GM19395 (cell line): ENCODE measurements at regions not wholly inside any gene's neighbourhood (a gene's known extent, or its start where the extent isn't known, plus 50 kb on each side); places are given as distances from the start of the nearest gene placed in this dataset.
"Not testable (repeated sequence)": the region's sequence is repeated elsewhere in the genome, so short reads cannot be mapped to it uniquely, and the experiment has no call there.

Experiments used
- ATAC-seq: cut with Tn5 transposase; IDR thresholded peaks from one replicate; pipeline ENCODE4 v1.9.1; 2021; ENCODE audit warnings: mild to moderate bottlenecking, moderate library complexity; ENCODE audit not compliant: unreplicated experiment

GRCh38 chr18:62442391-62442790 is 80.4 kb upstream of the ZCCHC2 start:
- ATAC-seq = no peak

GRCh38 chr18:62445386-62445917 is 77.4 kb upstream of the ZCCHC2 start:
- ATAC-seq = peak; percentile 60

- no peak for ATAC-seq
These were observed 76.3 kb upstream of the ZCCHC2 start for GRCh38 chr18:62446511-62446910.

GRCh38 chr18:62447652-62448051 is 75.2 kb upstream of the ZCCHC2 start:
- ATAC-seq = no peak

- ATAC-seq = no peak
These were observed 74.4 kb upstream of the ZCCHC2 start for GRCh38 chr18:62448426-62448825.

- ATAC-seq = no peak
These were observed 73.2 kb upstream of the ZCCHC2 start for GRCh38 chr18:62449490-62450104.

GRCh38 chr18:62450175-62450545 is 72.7 kb upstream of the ZCCHC2 start:
- ATAC-seq = no peak

- ATAC-seq = no peak
These were observed 72.0 kb upstream of the ZCCHC2 start for GRCh38 chr18:62450546-62451410.

- ATAC-seq = no peak
These were observed 70.5 kb upstream of the ZCCHC2 start for GRCh38 chr18:62452280-62452831.

- no peak for ATAC-seq
These were observed 69.0 kb upstream of the ZCCHC2 start for GRCh38 chr18:62453864-62454263.

- no peak for ATAC-seq
These were observed 68.3 kb upstream of the ZCCHC2 start for GRCh38 chr18:62454527-62454926.

- ATAC-seq = no peak
These were observed 67.6 kb upstream of the ZCCHC2 start for GRCh38 chr18:62455222-62455621.

- ATAC-seq = no peak
These were observed 64.9 kb upstream of the ZCCHC2 start for GRCh38 chr18:62457877-62458276.

GRCh38 chr18:62458346-62458745 is 64.5 kb upstream of the ZCCHC2 start:
- no peak for ATAC-seq

GRCh38 chr18:62458868-62459716 is 63.7 kb upstream of the ZCCHC2 start:
- ATAC-seq = no peak

- no peak for ATAC-seq
These were observed 61.9 kb upstream of the ZCCHC2 start for GRCh38 chr18:62460851-62461300.

GRCh38 chr18:62461591-62461990 is 61.2 kb upstream of the ZCCHC2 start:
- ATAC-seq = no peak

- no peak for ATAC-seq
These were observed 58.6 kb upstream of the ZCCHC2 start for GRCh38 chr18:62464266-62464665.

- not testable (repeated sequence) for ATAC-seq
These were observed 53.7 kb upstream of the ZCCHC2 start for GRCh38 chr18:62469131-62469530.
